ENCODE measurements at regions not wholly inside any gene's neighbourhood (a gene's known extent, or its start where the extent isn't known, plus 50 kb on each side); places are given as distances from the start of the nearest gene placed in this dataset.

GRCh38 chr2:173754165-173754564 is 211.0 kb downstream of the SP3 start:
- TF ChIP-seq CTCF (IDR thresholded peaks at IDR 0.05) (no peak), EZH2 (IDR thresholded peaks at IDR 0.05) (no peak)

All from neural progenitor cell (in vitro differentiated cells).